WTC11 (cell line): ENCODE measurements at regions not wholly inside any gene's neighbourhood (a gene's known extent, or its start where the extent isn't known, plus 50 kb on each side); places are given as distances from the start of the nearest gene placed in this dataset.

Source experiments
- ATAC-seq: fragments of 200-7000 bp; cut with Tn5 transposase; 2 replicates; pipeline ENCODE4 v1.10.0; 2021; ENCODE audit warnings: mild to moderate bottlenecking, moderate library complexity
- CTCF ChIA-PET: fragments of 300-600 bp; sonication (Branson Sonifier 250); formaldehyde crosslinking; loops from one replicate; lab custom pipeline; 2021; ENCODE audit warnings: antibody characterized with exemption; lab: Charles Lee
- POLR2A ChIA-PET: fragments of 350-600 bp; sonication (Branson Sonifier 250); formaldehyde crosslinking; loops from one replicate; lab custom pipeline; 2021; ENCODE audit warnings: antibody characterized with exemption; lab: Charles Lee
- DNase-seq: peaks from one replicate; pipeline ENCODE4 v3.0.0; 2021; ENCODE audit warnings: low spot score
- H3K27ac Mint-ChIP-seq: 2 replicates; pipeline ENCODE4 v1.8.0; 2021; ENCODE audit warnings: mixed read lengths
- H3K27me3 Mint-ChIP-seq: 2 replicates; pipeline ENCODE4 v1.8.0; 2021; ENCODE audit warnings: low read depth, mild to moderate bottlenecking, moderate library complexity, mixed read lengths
- H3K36me3 Mint-ChIP-seq: 2 replicates; pipeline ENCODE4 v1.8.0; 2021; ENCODE audit warnings: mixed read lengths
- H3K4me1 Mint-ChIP-seq: 2 replicates; pipeline ENCODE4 v1.8.0; 2022; ENCODE audit warnings: mixed read lengths
- H3K4me3 Mint-ChIP-seq: 2 replicates; pipeline ENCODE4 v1.8.0; 2021; ENCODE audit warnings: mild to moderate bottlenecking, moderate library complexity, mixed read lengths
- H3K9me3 Mint-ChIP-seq: 2 replicates; pipeline ENCODE4 v1.8.0; 2021; ENCODE audit warnings: mixed read lengths
- AFF4 ChIP-seq: sonication (generic); formaldehyde crosslinking; IDR thresholded peaks from 2 replicates; pipeline ENCODE4 v1.8.1; 2023; ENCODE audit warnings: mild to moderate bottlenecking, missing genetic modification reagents, borderline replicate concordance
- ARID4B ChIP-seq: sonication (generic); formaldehyde crosslinking; IDR thresholded peaks from 2 replicates; pipeline ENCODE4 v1.8.0; 2023; ENCODE audit warnings: missing genetic modification reagents, mild to moderate bottlenecking, borderline replicate concordance
- ATF6 ChIP-seq: sonication (generic); formaldehyde crosslinking; IDR thresholded peaks from 2 replicates; pipeline ENCODE4 v1.8.1; 2023; ENCODE audit warnings: mild to moderate bottlenecking, missing genetic modification reagents
- CBFB ChIP-seq: sonication (generic); formaldehyde crosslinking; IDR thresholded peaks from 2 replicates; pipeline ENCODE4 v1.8.1; 2022; ENCODE audit warnings: mild to moderate bottlenecking, low read depth, missing genetic modification reagents
- CREM ChIP-seq: sonication (generic); formaldehyde crosslinking; IDR thresholded peaks from 2 replicates; pipeline ENCODE4 v1.8.1; 2022; ENCODE audit warnings: mild to moderate bottlenecking, missing genetic modification reagents, moderate library complexity
- FOXP4 ChIP-seq: sonication (generic); formaldehyde crosslinking; IDR thresholded peaks from 2 replicates; pipeline ENCODE4 v1.8.0; 2022; ENCODE audit warnings: mild to moderate bottlenecking, missing genetic modification reagents
- IRF1 ChIP-seq: sonication (generic); formaldehyde crosslinking; IDR thresholded peaks from 2 replicates; pipeline ENCODE4 v1.8.0; 2023; ENCODE audit warnings: missing genetic modification reagents
- JAZF1 ChIP-seq: fragments of 250-450 bp; sonication (Bioruptor Pico); IDR thresholded peaks from 2 replicates; pipeline ENCODE4 v1.9.0; 2021; ENCODE audit warnings: moderate library complexity, mild to moderate bottlenecking, inconsistent platforms
- JUN ChIP-seq: sonication (generic); formaldehyde crosslinking; IDR thresholded peaks from 2 replicates; pipeline ENCODE4 v1.8.0; 2023; ENCODE audit warnings: mild to moderate bottlenecking, missing genetic modification reagents
- MLX ChIP-seq: sonication (generic); formaldehyde crosslinking; IDR thresholded peaks from 2 replicates; pipeline ENCODE4 v1.8.1; 2023; ENCODE audit warnings: mild to moderate bottlenecking, missing genetic modification reagents, moderate library complexity
- MXD4 ChIP-seq: fragments of 250-450 bp; sonication (Bioruptor Pico); IDR thresholded peaks from 2 replicates; pipeline ENCODE4 v1.8.0; 2021; ENCODE audit warnings: mild to moderate bottlenecking, moderate library complexity, borderline replicate concordance
- NR3C1 ChIP-seq: sonication (generic); formaldehyde crosslinking; conservative IDR thresholded peaks from 2 replicates; pipeline ENCODE4 v1.8.1; 2023; ENCODE audit warnings: low read depth, mild to moderate bottlenecking, missing genetic modification reagents
- USF1 ChIP-seq: sonication (generic); formaldehyde crosslinking; IDR thresholded peaks from 2 replicates; pipeline ENCODE4 v1.8.0; 2022; ENCODE audit warnings: mild to moderate bottlenecking, missing genetic modification reagents
- ZBTB21 ChIP-seq: sonication (generic); formaldehyde crosslinking; IDR thresholded peaks from 2 replicates; pipeline ENCODE4 v1.8.1; 2023; ENCODE audit warnings: mild to moderate bottlenecking, missing genetic modification reagents, borderline replicate concordance

GRCh38 chr11:71091506-71092265 lies 160.7 kb downstream of the SHANK2 start:
- Mint-ChIP-seq H3K27me3 (no peaks in the 10 kb centered on the region), H3K4me3 (no peak overlapping the region), H3K9me3 (no peaks in the 10 kb centered on the region), H3K36me3 (peaks cover 39% of the 10 kb centered on the region), H3K4me1 (no peaks in the 10 kb centered on the region), H3K27ac (no peak overlapping the region)
- POLR2A ChIA-PET: no interaction called here
- DNase-seq (no peak), ATAC-seq (no peak)
- TF ChIP-seq NR3C1 (CRISPR knock-in tag) (no peak), AFF4 (CRISPR knock-in tag) (no peak), ZBTB21 (CRISPR knock-in tag) (no peak), FOXP4 (CRISPR knock-in tag) (no peak), USF1 (no peak), IRF1 (CRISPR knock-in tag) (no peak), MLX (CRISPR knock-in tag) (no peak), CBFB (CRISPR knock-in tag) (no peak), MXD4 (CRISPR knock-in tag) (no peak), ATF6 (CRISPR knock-in tag) (no peak), CREM (CRISPR knock-in tag) (no peak), ARID4B (CRISPR knock-in tag) (no peak), JUN (CRISPR knock-in tag) (no peak), JAZF1 (CRISPR knock-in tag) (no peak)
- CTCF ChIA-PET: no interaction called here
